ENCODE measurements at regions not wholly inside any gene's neighbourhood (a gene's known extent, or its start where the extent isn't known, plus 50 kb on each side); places are given as distances from the start of the nearest gene placed in this dataset.

DNA sequence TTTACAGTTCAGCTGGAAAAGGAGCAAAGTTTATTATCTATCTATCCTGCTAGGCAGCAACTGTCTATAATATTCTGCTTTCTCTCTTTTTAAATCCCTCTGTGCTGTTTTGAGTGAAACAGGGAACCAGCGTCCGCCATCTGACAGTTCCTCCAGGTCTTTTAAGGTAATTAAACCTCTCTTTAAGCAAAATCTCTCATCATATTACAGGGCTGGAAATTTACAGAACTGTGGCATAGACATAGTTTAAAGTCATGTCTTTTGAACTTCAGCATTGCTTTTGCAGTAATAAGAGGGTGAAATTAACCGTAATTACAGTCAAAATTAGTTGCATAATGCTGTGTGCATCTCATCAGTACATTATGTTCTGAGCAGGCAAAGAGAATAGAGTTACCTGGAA, 263.4 kb upstream of the KCNMB2 start:
- TF ChIP-seq, protein P1, sequence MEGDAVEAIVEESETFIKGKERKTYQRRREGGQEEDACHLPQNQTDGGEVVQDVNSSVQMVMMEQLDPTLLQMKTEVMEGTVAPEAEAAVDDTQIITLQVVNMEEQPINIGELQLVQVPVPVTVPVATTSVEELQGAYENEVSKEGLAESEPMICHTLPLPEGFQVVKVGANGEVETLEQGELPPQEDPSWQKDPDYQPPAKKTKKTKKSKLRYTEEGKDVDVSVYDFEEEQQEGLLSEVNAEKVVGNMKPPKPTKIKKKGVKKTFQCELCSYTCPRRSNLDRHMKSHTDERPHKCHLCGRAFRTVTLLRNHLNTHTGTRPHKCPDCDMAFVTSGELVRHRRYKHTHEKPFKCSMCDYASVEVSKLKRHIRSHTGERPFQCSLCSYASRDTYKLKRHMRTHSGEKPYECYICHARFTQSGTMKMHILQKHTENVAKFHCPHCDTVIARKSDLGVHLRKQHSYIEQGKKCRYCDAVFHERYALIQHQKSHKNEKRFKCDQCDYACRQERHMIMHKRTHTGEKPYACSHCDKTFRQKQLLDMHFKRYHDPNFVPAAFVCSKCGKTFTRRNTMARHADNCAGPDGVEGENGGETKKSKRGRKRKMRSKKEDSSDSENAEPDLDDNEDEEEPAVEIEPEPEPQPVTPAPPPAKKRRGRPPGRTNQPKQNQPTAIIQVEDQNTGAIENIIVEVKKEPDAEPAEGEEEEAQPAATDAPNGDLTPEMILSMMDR (IDR thresholded peaks at IDR 0.05; ENCODE audit: control extremely low read depth in 1 of 3, insufficient read depth in 1 of 3, low read depth in 1 of 3, low read length in 3 of 3) = no peak
- no peak for TF ChIP-seq CREB1 (IDR thresholded peaks at IDR 0.05)
- TF ChIP-seq JUND (IDR thresholded peaks at IDR 0.05; ENCODE audit: low read length) = no peak
- no peak for TF ChIP-seq HDAC2 (IDR thresholded peaks at IDR 0.05; ENCODE audit: borderline replicate concordance in 1 of 2, low read depth in 2 of 2, low read length in 2 of 2)
- TF ChIP-seq POLR2A (IDR thresholded peaks at IDR 0.05; ENCODE audit: control extremely low read depth in 1 of 2, low read depth in 2 of 2, low read length in 2 of 2) = no peak
- no peak for TF ChIP-seq TAF1 (IDR thresholded peaks at IDR 0.05; ENCODE audit: low read depth, low read length)
- TF ChIP-seq CHD2 (IDR thresholded peaks at IDR 0.05; ENCODE audit: low read length) = no peak
- no peak for TF ChIP-seq RFX5 (IDR thresholded peaks at IDR 0.05; ENCODE audit: borderline replicate concordance, low read depth, low read length)
- no peak for TF ChIP-seq NANOG (IDR thresholded peaks at IDR 0.05; ENCODE audit: insufficient read depth, low read depth, low read length, poor library complexity, severe bottlenecking)
